Stimulated activated CD4-positive, alpha-beta T cell treated with anti-CD3 and anti-CD28 coated beads, Interleukin-15, amount 100 ng/mL, for 1 hour (primary cell): ENCODE measurements at regions not wholly inside any gene's neighbourhood (a gene's known extent, or its start where the extent isn't known, plus 50 kb on each side); places are given as distances from the start of the nearest gene placed in this dataset.
"Not testable (repeated sequence)": the region's sequence is repeated elsewhere in the genome, so short reads cannot be mapped to it uniquely, and the experiment has no call there.

Experiments used
- DNase-seq, 2 donors: peaks; one replicate each; pipeline ENCODE4 v3.0.0-alpha.2; 2020; ENCODE audit warnings: low read depth in 1 of 2, low spot score in 1 of 2

- no peak for DNase-seq
These were observed 408.5 kb downstream of the TMEM38B start for GRCh38 chr9:106102821-106103220.

- no peak for DNase-seq
These were observed 410.5 kb downstream of the TMEM38B start for GRCh38 chr9:106104887-106105286.

GRCh38 chr9:106106396-106106795, 412.1 kb downstream of the TMEM38B start:
- no peak for DNase-seq

- DNase-seq = no peak
These were observed 413.4 kb downstream of the TMEM38B start for GRCh38 chr9:106107716-106108115.

GRCh38 chr9:106109706-106110105, 415.4 kb downstream of the TMEM38B start:
- not testable (repeated sequence) for DNase-seq

GRCh38 chr9:106110483-106110882, 416.1 kb downstream of the TMEM38B start:
- no peak for DNase-seq

- no peak for DNase-seq
These were observed 416.8 kb downstream of the TMEM38B start for GRCh38 chr9:106111039-106111730.

- DNase-seq = no peak
These were observed 418.6 kb downstream of the TMEM38B start for GRCh38 chr9:106112935-106113334.

- DNase-seq = no peak
These were observed 424.8 kb downstream of the TMEM38B start for GRCh38 chr9:106119176-106119575.

- no peak for DNase-seq
These were observed 425.7 kb downstream of the TMEM38B start for GRCh38 chr9:106120071-106120470.

- no peak for DNase-seq
These were observed 433.4 kb downstream of the TMEM38B start for GRCh38 chr9:106127776-106128175.

- DNase-seq = no peak
These were observed 436.0 kb downstream of the TMEM38B start for GRCh38 chr9:106130374-106130773.

- no peak for DNase-seq
These were observed 449.4 kb downstream of the TMEM38B start for GRCh38 chr9:106143781-106144180.

- no peak for DNase-seq
These were observed 451.9 kb downstream of the TMEM38B start for GRCh38 chr9:106146066-106146840.

GRCh38 chr9:106146886-106147285, 452.5 kb downstream of the TMEM38B start:
- no peak for DNase-seq

- no peak for DNase-seq
These were observed 455.6 kb downstream of the TMEM38B start for GRCh38 chr9:106149956-106150355.

- DNase-seq = no peak
These were observed 462.1 kb downstream of the TMEM38B start for GRCh38 chr9:106156465-106156864.

- no peak for DNase-seq
These were observed 477.9 kb downstream of the TMEM38B start for GRCh38 chr9:106172265-106172664.

- DNase-seq = no peak
These were observed 480.0 kb downstream of the TMEM38B start for GRCh38 chr9:106174346-106174745.

- DNase-seq = no peak
These were observed 482.9 kb downstream of the TMEM38B start for GRCh38 chr9:106177216-106177615.

- DNase-seq = no peak
These were observed 484.9 kb downstream of the TMEM38B start for GRCh38 chr9:106179191-106179590.

- not testable (repeated sequence) for DNase-seq
These were observed 509.6 kb downstream of the TMEM38B start for GRCh38 chr9:106203815-106204516.
